Psoas muscle (tissue), 7 donors: ENCODE measurements at regions not wholly inside any gene's neighbourhood (a gene's known extent, or its start where the extent isn't known, plus 50 kb on each side); places are given as distances from the start of the nearest gene placed in this dataset.

ENCODE experiments used
- ATAC-seq, 4 donors: fragments of 200-7000 bp; cut with Tn5 transposase; one replicate each; pipeline ENCODE4 v1.9.1; 2020; ENCODE audit warnings: moderate library complexity in 3 of 4, mild to moderate bottlenecking in 2 of 4
- DNase-seq, 2 donors: peaks; one replicate each; pipeline ENCODE4 v3.0.0-alpha.2; 2020
- H3K27ac ChIP-seq: fragments of 200-600 bp; one replicate; pipeline ENCODE4 v1.8.0; 2022
- H3K27me3 ChIP-seq, 3 donors: fragments of 200-600 bp in 1 of 3; one replicate each; pipeline versions ENCODE4 v1.6.1 to v1.8.0; 2013 to 2022; ENCODE audit warnings: low read length in 2 of 3, mild to moderate bottlenecking in 2 of 3, moderate library complexity in 1 of 3; ENCODE audit not compliant: insufficient read depth in 3 of 3
- H3K36me3 ChIP-seq, 2 donors: fragments of 200-600 bp in 1 of 2; one replicate each; pipeline versions ENCODE4 v1.6.1 to v1.8.0; 2013 to 2022; ENCODE audit warnings: low read depth in 1 of 2, mild to moderate bottlenecking in 1 of 2, moderate library complexity in 1 of 2; ENCODE audit not compliant: insufficient read depth in 1 of 2
- H3K4me1 ChIP-seq: fragments of 200-600 bp; one replicate; pipeline ENCODE4 v1.8.0; 2022
- H3K4me3 ChIP-seq: fragments of 200-600 bp; one replicate; pipeline ENCODE4 v1.8.0; 2022; ENCODE audit warnings: mild to moderate bottlenecking
- H3K9me3 ChIP-seq: fragments of 200-600 bp; one replicate; pipeline ENCODE4 v1.8.0; 2022
- WGBS, 3 donors: extraction: QIAGEN DNeasy Blood & Tissue Kit; methylation state at CpG; one replicate each; pipeline versions ENCODE4 v1.1.6 to v1.1.7; 2013; 5-methylcytosine and 5-hydroxymethylcytosine counted together
- intact Hi-C, 2 donors: fragments of 100-400 bp; cut with DNase I; formaldehyde crosslinking; loops; one replicate each; pipeline versions ENCODE4 v1.11.0 to v1.14.2; 2022
- TF ChIP-seq, protein P1 (sequence below): fragments of 200-600 bp; IDR thresholded peaks from one replicate; pipeline ENCODE4 v1.8.0; 2022; ENCODE audit warnings: antibody characterized with exemption
- donor health status: healthy with polysubstance abuse.
- donor health status: DM: no; HTN: no; CAD: no; lungs with moderate emphysema.
- donor health status: Bipolar disorder and iron deficiency.
- donor health status: healthy.
- donor health status: DM: yes; HTN: yes; CAD: no.
- donor health status: DM: no; HTN: no; CAD: no.
- donor health status: DM: yes; HTN: yes; CAD: no.

DNA sequence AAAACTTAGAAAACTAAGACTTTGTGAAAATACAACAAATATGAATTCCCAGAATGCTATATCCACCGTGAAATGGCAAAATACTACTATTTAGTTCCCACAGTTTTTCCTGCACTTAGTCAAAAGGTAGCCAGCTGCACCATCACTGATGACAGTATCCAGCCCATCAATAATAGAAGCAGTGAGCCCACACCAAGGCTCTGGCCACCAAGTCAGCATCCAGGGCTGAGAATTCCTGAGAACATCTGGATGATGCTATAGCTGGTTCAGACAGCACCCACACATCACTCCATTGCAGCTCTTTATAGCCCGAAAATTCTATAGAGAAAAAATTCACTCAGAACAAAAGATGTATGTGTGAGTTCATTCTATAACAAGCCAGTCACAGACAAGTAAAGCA, 159.1 kb upstream of the SPATS2L start:
- TF ChIP-seq, protein P1, sequence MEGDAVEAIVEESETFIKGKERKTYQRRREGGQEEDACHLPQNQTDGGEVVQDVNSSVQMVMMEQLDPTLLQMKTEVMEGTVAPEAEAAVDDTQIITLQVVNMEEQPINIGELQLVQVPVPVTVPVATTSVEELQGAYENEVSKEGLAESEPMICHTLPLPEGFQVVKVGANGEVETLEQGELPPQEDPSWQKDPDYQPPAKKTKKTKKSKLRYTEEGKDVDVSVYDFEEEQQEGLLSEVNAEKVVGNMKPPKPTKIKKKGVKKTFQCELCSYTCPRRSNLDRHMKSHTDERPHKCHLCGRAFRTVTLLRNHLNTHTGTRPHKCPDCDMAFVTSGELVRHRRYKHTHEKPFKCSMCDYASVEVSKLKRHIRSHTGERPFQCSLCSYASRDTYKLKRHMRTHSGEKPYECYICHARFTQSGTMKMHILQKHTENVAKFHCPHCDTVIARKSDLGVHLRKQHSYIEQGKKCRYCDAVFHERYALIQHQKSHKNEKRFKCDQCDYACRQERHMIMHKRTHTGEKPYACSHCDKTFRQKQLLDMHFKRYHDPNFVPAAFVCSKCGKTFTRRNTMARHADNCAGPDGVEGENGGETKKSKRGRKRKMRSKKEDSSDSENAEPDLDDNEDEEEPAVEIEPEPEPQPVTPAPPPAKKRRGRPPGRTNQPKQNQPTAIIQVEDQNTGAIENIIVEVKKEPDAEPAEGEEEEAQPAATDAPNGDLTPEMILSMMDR = no peak
- Histone ChIP-seq H3K9me3 (no peaks in the 10 kb centered on the region), H3K4me3 (no peak overlapping the region), H3K36me3 (no peaks in the 10 kb centered on the region), H3K27ac (no peak overlapping the region), H3K4me1 (no peaks in the 10 kb centered on the region), H3K27me3 (no peaks in the 10 kb centered on the region)
- intact Hi-C loops = no loop called here
- 54 to 70% (median 55%) methylated on average over 2 of the region's 2 CpGs for WGBS, 3 donors
- DNase-seq = no peak
- no peak for ATAC-seq

DNA sequence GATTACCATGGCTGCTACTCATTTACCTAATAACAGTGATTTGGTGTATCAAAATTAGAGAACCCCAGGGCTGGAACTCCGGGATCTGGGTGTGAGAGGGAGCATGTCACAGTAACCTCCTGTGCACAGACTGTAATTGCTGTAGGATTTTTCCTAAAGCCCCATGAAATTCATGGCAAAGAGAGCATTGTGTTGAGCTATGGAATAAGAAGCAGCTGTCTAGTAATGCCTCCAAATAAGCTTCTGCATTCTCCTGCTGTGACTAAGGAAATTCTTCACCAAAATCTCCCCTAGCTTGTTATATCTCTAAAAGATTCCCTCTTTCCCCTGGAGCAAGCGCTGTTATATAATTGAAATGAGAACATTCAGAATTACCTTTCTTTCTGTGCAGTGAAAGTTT, 158.1 kb upstream of the SPATS2L start:
- Histone ChIP-seq H3K9me3 (no peaks in the 10 kb centered on the region), H3K4me1 (no peaks in the 10 kb centered on the region), H3K27ac (no peak overlapping the region), H3K36me3 (no peaks in the 10 kb centered on the region), H3K4me3 (no peak overlapping the region), H3K27me3 (no peaks in the 10 kb centered on the region)
- ATAC-seq = no peak
- DNase-seq = no peak
- TF ChIP-seq, protein P1 = no peak
- intact Hi-C loops = no loop called here
- WGBS, 3 donors = 39 to 59% (median 49%) methylated on average over 2 of the region's 2 CpGs

DNA sequence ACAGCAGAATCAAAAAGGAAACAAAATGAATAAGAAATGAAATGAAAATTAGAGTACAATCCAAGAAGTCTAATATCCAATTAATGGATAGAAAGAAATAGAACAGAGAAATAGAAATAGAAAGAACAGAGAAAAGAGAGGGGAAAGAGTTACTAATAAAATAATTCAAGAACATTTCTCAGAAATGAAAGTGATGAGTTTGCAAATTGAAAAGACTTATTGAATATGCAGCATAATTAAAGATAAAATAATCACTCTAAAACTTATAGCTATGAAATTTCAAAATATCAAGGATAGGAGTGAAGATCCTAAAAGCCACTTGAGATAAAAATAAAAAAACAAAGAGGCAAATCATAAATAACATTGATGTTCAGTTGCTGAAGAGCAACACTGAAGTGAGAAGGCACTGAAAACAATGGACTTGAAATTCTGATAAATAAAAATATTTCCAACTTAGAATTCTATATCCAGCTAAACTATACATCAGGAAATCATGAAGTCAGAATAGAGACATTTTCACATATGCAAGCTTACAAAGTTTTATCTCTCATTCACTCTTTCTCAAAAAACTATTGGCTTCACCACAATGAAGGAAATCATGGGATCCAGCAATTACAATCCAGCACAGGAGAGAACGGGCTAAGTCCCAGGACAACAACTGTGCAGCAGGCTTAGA, 155.9 kb upstream of the SPATS2L start:
- 61 to 77% (median 66%) methylated on average over 1 of the region's 1 CpG for WGBS, 3 donors
- H3K4me1 ChIP-seq = no peaks in the 10 kb centered on the region

GRCh38 chr2:200155652-200156051, 150.8 kb upstream of the SPATS2L start:
- Histone ChIP-seq H3K9me3 (no peaks in the 10 kb centered on the region), H3K27me3 (no peaks in the 10 kb centered on the region), H3K36me3 (no peaks in the 10 kb centered on the region), H3K4me3 (peak overlapping the region; percentile 61), H3K4me1 (no peaks in the 10 kb centered on the region), H3K27ac (no peak overlapping the region)
- intact Hi-C loops = no loop called here
- TF ChIP-seq, protein P1 = no peak
- DNase-seq (no peak), ATAC-seq (peak in 1 of 4 donors; percentile 19)
- WGBS, 3 donors = 22 to 34% (median 26%) methylated on average over 3 of the region's 3 CpGs

More for the DNA sequence above, 155.9 kb upstream of the SPATS2L start:
- DNase-seq = no peak
- intact Hi-C loops = no loop called here
- H3K36me3 ChIP-seq = no peaks in the 10 kb centered on the region
- no peak overlapping the region for H3K27ac ChIP-seq
- TF ChIP-seq, protein P1 = no peak
- H3K27me3 ChIP-seq = no peaks in the 10 kb centered on the region
- H3K9me3 ChIP-seq = no peaks in the 10 kb centered on the region
- ATAC-seq = no peak
- H3K4me3 ChIP-seq = no peak overlapping the region
